HCT116 (cell line): ENCODE measurements at regions not wholly inside any gene's neighbourhood (a gene's known extent, or its start where the extent isn't known, plus 50 kb on each side); places are given as distances from the start of the nearest gene placed in this dataset.

Experiments
- ATAC-seq: fragments of 200-7000 bp; cut with Tn5 transposase; 2 replicates; pipeline ENCODE4 v1.9.1; 2020; ENCODE audit warnings: mild to moderate bottlenecking, moderate library complexity
- BruUV-seq: library from RNA; stranded (reverse); fragments of 400-500 nt; replicated peaks from 2 replicates; lab custom pipeline; 2021; lab: Mats Ljungman, UMichigan
- CTCF ChIA-PET: fragments of 300-600 bp; sonication (Branson Sonifier 250); formaldehyde crosslinking; loops from one replicate; lab custom pipeline; 2021; ENCODE audit warnings: antibody characterized with exemption; lab: Charles Lee
- POLR2A ChIA-PET: fragments of 300-600, 350-600 bp; sonication (Branson Sonifier 250); formaldehyde crosslinking; loops from one replicate; lab custom pipeline; 2021; ENCODE audit warnings: antibody characterized with exemption; lab: Charles Lee
- RAD21 ChIA-PET, 2 experiments: fragments of 300-600 bp; sonication (Branson Sonifier 250); formaldehyde crosslinking; loops; one replicate each; lab custom pipeline; 2023; ENCODE audit warnings: low total read pairs in 2 of 2; ENCODE audit not compliant: uncharacterized antibody in 2 of 2, unreplicated experiment in 2 of 2, low non-redundant PET in 1 of 2; lab: Charles Lee
- DNase-seq: peaks from one replicate; pipeline ENCODE4 v3.0.0-alpha.2; 2010; ENCODE audit warnings: low read depth, low spot score
- H2AFZ ChIP-seq: fragments of 200-600 bp; shearing (Covaris generic), sonication (generic); 2 replicates; pipeline ENCODE4 v1.6.1; 2017; ENCODE audit warnings: low read depth, mixed run types, mixed read lengths, antibody characterized with exemption, low read length; ENCODE audit not compliant: poor library complexity, severe bottlenecking
- H3K27ac ChIP-seq: 2 replicates; pipeline ENCODE4 v1.5.1; 2012; ENCODE audit warnings: low read depth, low read length
- H3K27me3 ChIP-seq: fragments of 200-600 bp; sonication (generic); 2 replicates; pipeline ENCODE4 v1.6.1; 2016; ENCODE audit warnings: mixed run types, low read length, mixed read lengths; ENCODE audit not compliant: insufficient read depth
- H3K36me3 ChIP-seq, 2 experiments: fragments of 200-500 bp in 1 of 2; fragments of 200-600 bp in 1 of 2; sonication (Bioruptor generic) in 1 of 2; sonication (generic) in 1 of 2; 2 replicates each; pipeline versions ENCODE4 v1.5.1 to v1.6.1; 2014 to 2016; ENCODE audit warnings: low read length in 2 of 2, inconsistent platforms in 1 of 2, mixed read lengths in 1 of 2, mixed run types in 1 of 2; ENCODE audit not compliant: insufficient read depth in 2 of 2, control insufficient read depth in 1 of 2
- H3K4me1 ChIP-seq, 2 experiments: fragments of 200-600 bp in 1 of 2; sonication (generic) in 1 of 2; 2 replicates each; pipeline versions ENCODE4 v1.5.1 to v1.6.1; 2012 to 2017; ENCODE audit warnings: low read length in 2 of 2, inconsistent platforms in 1 of 2, mild to moderate bottlenecking in 1 of 2, mixed read lengths in 1 of 2, mixed run types in 1 of 2, moderate library complexity in 1 of 2; ENCODE audit not compliant: insufficient read depth in 2 of 2, control insufficient read depth in 1 of 2
- H3K4me2 ChIP-seq: fragments of 200-600 bp; sonication (generic); 2 replicates; pipeline ENCODE4 v1.6.1; 2017; ENCODE audit warnings: mixed run types, low read length, mixed read lengths
- H3K4me3 ChIP-seq, 2 experiments: fragments of 200-600 bp in 1 of 2; sonication (generic) in 1 of 2; replicated peaks in 1 of 2; 2 replicates each; pipeline ENCODE4 v1.5.1; 2011 to 2016; ENCODE audit warnings: low read length in 2 of 2, control low read depth in 1 of 2, low read depth in 1 of 2, mild to moderate bottlenecking in 1 of 2, mixed read lengths in 1 of 2, mixed run types in 1 of 2
- H3K79me2 ChIP-seq: fragments of 200-600 bp; sonication (generic); 2 replicates; pipeline ENCODE4 v1.6.1; 2017; ENCODE audit warnings: mild to moderate bottlenecking, mixed run types, low read length, moderate library complexity, mixed read lengths; ENCODE audit not compliant: insufficient read depth
- H3K9ac ChIP-seq: fragments of 200-600 bp; sonication (generic); 2 replicates; pipeline ENCODE4 v1.6.1; 2016; ENCODE audit warnings: low read length, mixed read lengths
- H3K9me2 ChIP-seq: fragments of 200-600 bp; sonication (generic), shearing (Covaris generic); 2 replicates; pipeline ENCODE4 v1.6.1; 2017; ENCODE audit warnings: mixed run types, mild to moderate bottlenecking, moderate library complexity; ENCODE audit not compliant: insufficient read depth
- H3K9me3 ChIP-seq, 2 experiments: fragments of 200-500 bp in 1 of 2; fragments of 200-600 bp in 1 of 2; sonication (Bioruptor generic) in 1 of 2; sonication (generic) in 1 of 2; 2 replicates each; pipeline ENCODE4 v1.6.1; 2014 to 2017; ENCODE audit warnings: low read length in 2 of 2, mixed read lengths in 2 of 2, inconsistent platforms in 1 of 2, low read depth in 1 of 2, mild to moderate bottlenecking in 1 of 2, mixed run types in 1 of 2, moderate library complexity in 1 of 2; ENCODE audit not compliant: control insufficient read depth in 1 of 2, insufficient read depth in 1 of 2
- H4K20me1 ChIP-seq: fragments of 200-600 bp; sonication (generic), shearing (Covaris generic); 2 replicates; pipeline ENCODE4 v1.6.1; 2017; ENCODE audit warnings: mixed run types, mild to moderate bottlenecking, moderate library complexity; ENCODE audit not compliant: insufficient read depth
- CBX3 ChIP-seq: IDR thresholded peaks from 2 replicates; pipeline ENCODE4 v1.6.1; 2012; ENCODE audit warnings: low read depth
- CEBPB ChIP-seq: IDR thresholded peaks from 2 replicates; pipeline ENCODE4 v1.6.1; 2012; ENCODE audit warnings: low read depth
- CTCF ChIP-seq, 3 experiments: fragments of 200-600 bp in 1 of 3; sonication (generic) in 1 of 3; IDR thresholded peaks in 2 of 3; conservative IDR thresholded peaks in 1 of 3; 2 replicates each; pipeline ENCODE4 v1.5.1; 2012 to 2017; ENCODE audit warnings: low read depth in 2 of 3, low read length in 2 of 3, antibody characterized with exemption in 1 of 3, borderline replicate concordance in 1 of 3, control low read depth in 1 of 3, mild to moderate bottlenecking in 1 of 3, mixed read lengths in 1 of 3, mixed run types in 1 of 3, moderate library complexity in 1 of 3; ENCODE audit not compliant: insufficient read depth in 1 of 3
- EGR1 ChIP-seq: IDR thresholded peaks from 2 replicates; pipeline ENCODE4 v1.6.1; 2012; ENCODE audit warnings: low read depth
- EZH2 ChIP-seq: fragments of 200-600 bp; sonication (generic); IDR thresholded peaks from 2 replicates; pipeline ENCODE4 v1.6.1; 2017; ENCODE audit warnings: antibody characterized with exemption, mixed run types
- EZH2phosphoT487 ChIP-seq: fragments of 200-600 bp; IDR thresholded peaks from 2 replicates; pipeline ENCODE4 v1.6.1; 2018; ENCODE audit warnings: antibody characterized with exemption, borderline replicate concordance
- POLR2AphosphoS5 ChIP-seq: IDR thresholded peaks from 2 replicates; pipeline ENCODE4 v1.6.1; 2011; ENCODE audit warnings: mild to moderate bottlenecking, low read depth, low read length, moderate library complexity
- TCF7L2 ChIP-seq: IDR thresholded peaks from 2 replicates; pipeline ENCODE4 v1.7.0; 2011; ENCODE audit warnings: borderline replicate concordance, inconsistent platforms; ENCODE audit not compliant: insufficient read depth, insufficient read length; ENCODE audit errors: extremely low read depth
- YY1 ChIP-seq: IDR thresholded peaks from 2 replicates; pipeline ENCODE4 v1.6.1; 2011; ENCODE audit warnings: low read length, low read depth, moderate library complexity, mild to moderate bottlenecking; ENCODE audit not compliant: insufficient replicate concordance; ENCODE audit errors: extremely low read depth
- ZFX ChIP-seq: fragments of 450-650 bp; IDR thresholded peaks from 2 replicates; pipeline ENCODE4 v1.6.1; 2017
- ZNF274 ChIP-seq: fragments of 200-500 bp; sonication (Bioruptor generic); IDR thresholded peaks from 2 replicates; pipeline ENCODE4 v1.6.1; 2014; ENCODE audit warnings: mild to moderate bottlenecking, low read depth, low read length, inconsistent platforms
- intact Hi-C: fragments of 100-400 bp; cut with micrococcal nuclease; formaldehyde crosslinking; loops from 2 replicates; pipeline ENCODE4 v1.10.0; 2022
- TF ChIP-seq, protein P1 (sequence below): IDR thresholded peaks from 2 replicates; pipeline ENCODE4 v1.6.1; 2012
- TF ChIP-seq, protein P2 (sequence below): IDR thresholded peaks from 2 replicates; pipeline ENCODE4 v1.6.1; 2012; ENCODE audit warnings: low read depth

DNA sequence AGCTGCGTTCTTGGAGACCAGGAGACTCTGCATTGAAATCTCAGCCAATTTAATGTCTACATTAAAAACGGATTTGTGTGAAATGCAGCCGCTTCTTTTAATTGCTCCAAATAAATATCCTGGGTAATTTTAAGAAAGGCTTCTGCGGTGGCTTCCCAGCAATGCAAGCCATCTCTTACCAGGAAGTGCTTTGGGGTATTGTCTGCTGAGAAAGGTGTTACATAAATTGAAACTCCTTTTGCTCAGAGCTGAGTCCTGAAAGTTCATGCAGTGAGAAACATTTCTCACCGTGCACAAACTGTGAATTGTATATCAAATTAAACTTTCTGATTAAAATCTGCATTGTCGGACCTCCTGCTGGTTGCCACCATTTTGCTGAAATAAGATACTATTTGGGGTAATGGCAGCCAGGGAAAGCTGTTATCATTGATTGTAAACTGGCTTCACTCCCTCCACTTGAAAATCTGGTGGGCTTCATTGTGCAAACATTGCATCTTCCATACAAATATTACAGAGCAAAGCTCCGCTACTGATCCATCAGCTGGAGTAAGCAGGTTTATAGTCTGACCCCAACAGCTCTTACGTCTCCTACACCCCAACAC, 59.5 kb downstream of the ZIC5 start:
- H3K36me3 ChIP-seq: no peaks in the 10 kb centered on the region
- ChIA-PET CTCF (no interaction called here), RAD21 (no interaction called here), POLR2A (no interaction called here)
- H4K20me1 ChIP-seq: no peaks in the 10 kb centered on the region
- no peaks in the 10 kb centered on the region for H3K9me3 ChIP-seq
- DNase-seq (no peak), ATAC-seq (no peak)
- no peaks in the 10 kb centered on the region for H3K27me3 ChIP-seq
- no peak overlapping the region for H3K27ac ChIP-seq
- no peaks in the 10 kb centered on the region for H3K9me2 ChIP-seq
- intact Hi-C loops: no loop called here
- no peak overlapping the region for H2AFZ ChIP-seq
- no peak overlapping the region for H3K4me3 ChIP-seq
- no TSS peak for BruUV-seq
- H3K9ac ChIP-seq: no peak overlapping the region
- no peaks in the 10 kb centered on the region for H3K79me2 ChIP-seq
- H3K4me1 ChIP-seq: no peaks in the 10 kb centered on the region; a peak in 1 of 4 replicates
- no peak overlapping the region for H3K4me2 ChIP-seq
- no peak for TF ChIP-seq POLR2AphosphoS5

- ChIA-PET RAD21 (no interaction called here), POLR2A (no interaction called here), CTCF (no interaction called here)
- no peaks in the 10 kb centered on the region for H4K20me1 ChIP-seq
- no peaks in the 10 kb centered on the region for H3K79me2 ChIP-seq
- DNase-seq: no peak
- no peaks in the 10 kb centered on the region for H3K36me3 ChIP-seq
- no TSS peak for BruUV-seq
- H3K4me1 ChIP-seq: no peaks in the 10 kb centered on the region; a peak in 1 of 4 replicates
- no peak overlapping the region for H3K4me2 ChIP-seq
- H2AFZ ChIP-seq: no peak overlapping the region
- no peaks in the 10 kb centered on the region for H3K9me3 ChIP-seq
- intact Hi-C loops: no loop called here
- no peak overlapping the region for H3K9ac ChIP-seq
- H3K27ac ChIP-seq: no peak overlapping the region
- H3K4me3 ChIP-seq: no peak overlapping the region
- H3K27me3 ChIP-seq: no peaks in the 10 kb centered on the region
- no peaks in the 10 kb centered on the region for H3K9me2 ChIP-seq
- ATAC-seq: no peak
- TF ChIP-seq YY1: no peak
- no peak for TF ChIP-seq ZFX
- no peak for TF ChIP-seq EGR1
- TF ChIP-seq, protein P1, sequence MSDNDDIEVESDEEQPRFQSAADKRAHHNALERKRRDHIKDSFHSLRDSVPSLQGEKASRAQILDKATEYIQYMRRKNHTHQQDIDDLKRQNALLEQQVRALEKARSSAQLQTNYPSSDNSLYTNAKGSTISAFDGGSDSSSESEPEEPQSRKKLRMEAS: no peak
- TF ChIP-seq EZH2: no peak
- TF ChIP-seq CTCF (IDR thresholded peaks at IDR 0.05 in 2 of 3, conservative IDR thresholded peaks at IDR 0.05 in 1 of 3; ENCODE audit: borderline replicate concordance in 1 of 3, insufficient read depth in 1 of 3, low read depth in 2 of 3, low read length in 2 of 3): no peak
- no peak for TF ChIP-seq CBX3
- no peak for TF ChIP-seq CEBPB
- TF ChIP-seq, protein P2, sequence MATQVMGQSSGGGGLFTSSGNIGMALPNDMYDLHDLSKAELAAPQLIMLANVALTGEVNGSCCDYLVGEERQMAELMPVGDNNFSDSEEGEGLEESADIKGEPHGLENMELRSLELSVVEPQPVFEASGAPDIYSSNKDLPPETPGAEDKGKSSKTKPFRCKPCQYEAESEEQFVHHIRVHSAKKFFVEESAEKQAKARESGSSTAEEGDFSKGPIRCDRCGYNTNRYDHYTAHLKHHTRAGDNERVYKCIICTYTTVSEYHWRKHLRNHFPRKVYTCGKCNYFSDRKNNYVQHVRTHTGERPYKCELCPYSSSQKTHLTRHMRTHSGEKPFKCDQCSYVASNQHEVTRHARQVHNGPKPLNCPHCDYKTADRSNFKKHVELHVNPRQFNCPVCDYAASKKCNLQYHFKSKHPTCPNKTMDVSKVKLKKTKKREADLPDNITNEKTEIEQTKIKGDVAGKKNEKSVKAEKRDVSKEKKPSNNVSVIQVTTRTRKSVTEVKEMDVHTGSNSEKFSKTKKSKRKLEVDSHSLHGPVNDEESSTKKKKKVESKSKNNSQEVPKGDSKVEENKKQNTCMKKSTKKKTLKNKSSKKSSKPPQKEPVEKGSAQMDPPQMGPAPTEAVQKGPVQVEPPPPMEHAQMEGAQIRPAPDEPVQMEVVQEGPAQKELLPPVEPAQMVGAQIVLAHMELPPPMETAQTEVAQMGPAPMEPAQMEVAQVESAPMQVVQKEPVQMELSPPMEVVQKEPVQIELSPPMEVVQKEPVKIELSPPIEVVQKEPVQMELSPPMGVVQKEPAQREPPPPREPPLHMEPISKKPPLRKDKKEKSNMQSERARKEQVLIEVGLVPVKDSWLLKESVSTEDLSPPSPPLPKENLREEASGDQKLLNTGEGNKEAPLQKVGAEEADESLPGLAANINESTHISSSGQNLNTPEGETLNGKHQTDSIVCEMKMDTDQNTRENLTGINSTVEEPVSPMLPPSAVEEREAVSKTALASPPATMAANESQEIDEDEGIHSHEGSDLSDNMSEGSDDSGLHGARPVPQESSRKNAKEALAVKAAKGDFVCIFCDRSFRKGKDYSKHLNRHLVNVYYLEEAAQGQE: no peak
- TF ChIP-seq EZH2phosphoT487: no peak
- TF ChIP-seq ZNF274: no peak
- TF ChIP-seq TCF7L2: no peak
Observed at GRCh38 chr13:99911069-99911964, 60.2 kb downstream of the ZIC5 start.
